Tibial nerve (tissue), 4 donors: ENCODE measurements at regions not wholly inside any gene's neighbourhood (a gene's known extent, or its start where the extent isn't known, plus 50 kb on each side); places are given as distances from the start of the nearest gene placed in this dataset.

Experiments
- CTCF ChIP-seq, 5 experiments: fragments of 200-600 bp in 3 of 5; fragments of 450-650 bp in 2 of 5; sonication (generic) in 3 of 5; IDR thresholded peaks; one replicate each; pipeline ENCODE4 v1.5.1; 2016 to 2019; ENCODE audit warnings: antibody characterized with exemption in 5 of 5, mild to moderate bottlenecking in 3 of 5, moderate library complexity in 2 of 5
- EP300 ChIP-seq, 2 donors: sonication (generic); formaldehyde crosslinking; IDR thresholded peaks; one replicate each; pipeline ENCODE4 v1.6.1; 2017; ENCODE audit warnings: antibody characterized with exemption in 2 of 2, mild to moderate bottlenecking in 1 of 2
- POLR2A ChIP-seq, 2 donors: fragments of 450-650 bp; IDR thresholded peaks; one replicate each; pipeline ENCODE4 v1.6.1; 2017; ENCODE audit warnings: antibody characterized with exemption in 2 of 2, mild to moderate bottlenecking in 2 of 2, moderate library complexity in 2 of 2

- TF ChIP-seq POLR2A (IDR thresholded peaks at IDR 0.05) (no peak), CTCF (IDR thresholded peaks at IDR 0.05) (no peak), EP300 (IDR thresholded peaks at IDR 0.05) (no peak)
Observed at GRCh38 chr12:97050509-97050908, 143.5 kb downstream of the NEDD1 start.
